NCI-H2029 treated with DMSO at 0.1 percent for 48 hours (cell line): ENCODE measurements at regions not wholly inside any gene's neighbourhood (a gene's known extent, or its start where the extent isn't known, plus 50 kb on each side); places are given as distances from the start of the nearest gene placed in this dataset.
A peak's percentile ranks its signal among the peaks of the same experiment; 100 is the strongest.
"Not testable (repeated sequence)": the region's sequence is repeated elsewhere in the genome, so short reads cannot be mapped to it uniquely, and the experiment has no call there.

ENCODE experiments used
- DNase-seq: peaks from one replicate; lab custom pipeline; 2025; lab: John Stamatoyannopoulos, UW

DNA sequence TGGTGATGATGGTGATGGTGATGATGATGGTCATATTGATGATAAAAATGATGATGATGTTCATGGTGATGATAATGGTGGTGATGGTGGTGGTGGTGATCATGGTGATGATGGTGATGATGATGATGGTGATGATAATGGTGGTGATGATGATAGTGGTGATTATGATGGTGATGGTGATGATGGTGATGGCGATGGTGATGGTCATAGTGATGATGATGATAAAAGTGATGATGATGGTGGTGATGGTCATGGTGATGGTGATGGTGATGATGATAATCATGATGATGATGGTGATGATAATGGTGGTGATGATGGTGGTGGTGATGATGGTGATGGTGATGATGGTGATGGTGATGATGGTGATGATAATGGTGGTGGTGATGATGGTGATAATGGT lies 478.7 kb downstream of the TYW1 start:
- DNase-seq = no peak

DNA sequence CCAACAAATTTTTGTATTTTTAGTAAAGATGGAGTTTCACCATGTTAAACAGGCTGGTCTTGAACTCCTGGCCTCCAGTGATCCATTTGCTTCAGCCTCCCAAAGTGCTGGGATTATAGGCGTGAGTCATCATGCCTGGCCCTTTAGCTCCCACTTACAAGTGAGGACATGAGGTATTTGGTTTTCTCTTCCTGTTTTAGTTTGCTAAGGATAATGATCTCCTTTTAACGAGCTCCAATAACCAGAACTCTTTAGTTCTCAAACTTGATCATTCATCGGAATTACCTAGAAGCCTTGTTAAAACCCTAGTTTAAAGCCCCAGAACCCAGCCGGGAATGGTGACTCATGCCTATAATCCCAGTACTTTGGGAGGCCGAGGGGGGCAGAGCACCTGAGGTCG lies 481.4 kb downstream of the TYW1 start:
- no peak for DNase-seq

DNA sequence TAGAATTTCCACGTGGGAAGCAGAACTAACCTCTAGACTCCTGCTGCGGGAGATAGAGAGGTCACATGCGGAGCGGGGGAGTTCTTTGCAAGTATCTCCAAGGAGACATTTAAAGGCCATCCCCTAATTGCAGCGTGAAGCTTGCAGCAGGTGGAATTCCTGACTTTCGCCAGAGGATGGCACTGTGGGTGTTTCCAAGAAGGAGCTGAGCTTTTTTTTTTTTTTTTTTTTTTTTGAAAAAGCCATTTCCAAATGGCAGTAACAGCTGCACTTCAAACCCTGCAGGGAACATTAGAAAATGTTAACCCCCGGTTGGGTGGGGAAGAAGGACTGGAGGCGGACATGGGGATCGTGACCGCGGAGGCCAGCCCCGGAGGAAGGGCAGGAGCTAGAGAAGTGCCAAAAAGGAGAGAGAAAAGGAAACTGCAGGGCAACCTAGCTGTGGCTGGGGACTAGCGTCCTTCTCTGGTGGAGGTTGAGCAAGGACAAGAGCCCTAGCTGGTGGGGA lies 487.7 kb downstream of the TYW1 start:
- peak; percentile 47 for DNase-seq

DNA sequence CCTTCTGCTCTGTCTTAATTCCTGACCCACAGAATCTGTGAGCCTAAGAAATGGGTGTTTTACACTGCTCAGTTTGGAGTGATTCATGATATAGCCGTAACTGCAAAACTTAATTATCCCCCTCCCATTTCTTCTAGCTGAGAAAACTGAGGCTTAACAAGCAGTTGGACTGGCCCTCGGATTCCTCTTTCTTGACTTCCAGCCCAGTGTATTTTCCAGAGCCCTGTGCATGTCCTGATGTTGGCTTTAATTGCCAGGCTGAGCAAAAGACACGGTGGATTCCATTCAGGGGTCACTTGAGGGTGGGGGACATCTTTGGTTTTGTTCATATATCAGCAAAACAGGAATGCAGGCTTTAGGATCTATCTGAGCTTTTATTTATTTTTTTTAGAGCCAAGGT lies 489.8 kb downstream of the TYW1 start:
- DNase-seq = no peak

DNA sequence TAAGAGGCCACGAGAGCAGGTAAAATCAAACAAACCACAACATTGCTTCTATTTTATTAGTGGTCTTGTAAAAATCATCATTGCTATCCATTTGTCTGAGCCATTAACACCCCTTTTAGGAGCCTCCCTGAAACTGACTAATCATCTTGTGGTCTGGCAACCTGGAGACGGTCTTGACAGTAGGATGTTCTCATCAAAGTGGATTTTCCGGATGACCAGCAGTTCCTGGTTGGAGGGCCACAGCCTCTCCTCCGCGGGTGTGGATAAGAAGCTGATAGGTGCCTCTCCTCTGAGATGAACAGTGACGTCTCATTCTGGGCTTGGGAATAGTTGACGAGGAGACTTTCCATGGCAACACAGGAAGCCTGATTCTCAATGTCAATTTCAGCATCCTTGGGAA lies 490.7 kb downstream of the TYW1 start:
- DNase-seq = no peak

DNA sequence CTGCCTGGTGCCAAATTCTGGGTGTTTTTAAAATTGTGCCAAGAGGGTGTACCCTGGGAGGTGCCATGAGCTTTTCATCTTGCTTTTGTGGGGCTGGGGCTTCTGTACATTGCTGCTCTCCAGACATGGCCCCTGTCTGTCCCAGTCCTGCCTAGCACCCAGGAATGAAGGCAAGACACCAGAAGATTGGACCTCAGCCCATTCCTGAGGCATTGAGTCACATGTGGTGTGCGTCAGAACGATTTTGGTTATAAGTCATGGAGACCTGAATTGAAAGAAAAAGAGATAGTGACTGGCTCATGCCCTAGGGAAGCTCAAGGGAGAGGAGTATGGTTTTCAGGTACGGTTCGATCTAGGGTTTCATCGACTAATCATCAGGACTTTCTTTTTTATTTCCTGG lies 493.2 kb downstream of the TYW1 start:
- no peak for DNase-seq

DNA sequence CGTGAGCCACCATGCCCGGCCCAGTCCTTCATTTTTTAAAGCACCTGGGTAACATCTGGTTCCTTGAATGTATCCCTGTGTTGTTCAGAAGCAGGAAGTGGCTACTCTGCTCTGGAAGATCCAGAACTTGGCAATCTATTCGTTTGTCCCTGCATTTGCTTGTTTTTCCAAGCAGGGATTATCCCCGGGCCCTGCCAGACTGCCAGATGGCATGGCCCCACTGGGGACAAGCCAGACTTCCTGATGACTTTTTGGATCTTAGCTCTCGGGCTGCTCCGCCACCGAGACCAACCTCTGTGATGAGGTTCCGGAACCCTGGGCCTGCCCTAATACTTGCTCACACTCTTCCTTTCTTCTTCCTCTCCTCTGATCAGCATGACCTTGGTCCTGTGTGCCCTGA lies 496.7 kb downstream of the TYW1 start:
- DNase-seq = no peak

DNA sequence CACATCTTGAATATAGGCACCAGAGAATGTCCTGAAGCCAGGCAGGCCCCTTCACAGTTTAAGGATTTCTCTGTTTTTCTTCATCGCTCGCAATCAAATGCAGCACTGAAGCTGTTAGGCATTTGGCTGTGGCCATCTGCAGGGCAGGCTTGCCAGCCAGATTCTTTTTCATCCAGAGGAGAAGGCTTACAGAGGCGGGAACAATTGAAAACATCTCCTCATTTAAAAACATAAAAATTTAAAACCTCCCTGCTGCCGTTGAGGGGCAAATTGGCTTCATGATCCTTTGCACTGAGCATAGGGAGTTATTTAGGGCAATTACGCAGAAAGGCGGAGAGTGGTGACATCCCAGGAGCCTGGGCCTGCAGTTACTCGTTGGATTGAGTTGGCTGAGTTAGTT lies 500.0 kb downstream of the TYW1 start:
- no peak for DNase-seq

DNA sequence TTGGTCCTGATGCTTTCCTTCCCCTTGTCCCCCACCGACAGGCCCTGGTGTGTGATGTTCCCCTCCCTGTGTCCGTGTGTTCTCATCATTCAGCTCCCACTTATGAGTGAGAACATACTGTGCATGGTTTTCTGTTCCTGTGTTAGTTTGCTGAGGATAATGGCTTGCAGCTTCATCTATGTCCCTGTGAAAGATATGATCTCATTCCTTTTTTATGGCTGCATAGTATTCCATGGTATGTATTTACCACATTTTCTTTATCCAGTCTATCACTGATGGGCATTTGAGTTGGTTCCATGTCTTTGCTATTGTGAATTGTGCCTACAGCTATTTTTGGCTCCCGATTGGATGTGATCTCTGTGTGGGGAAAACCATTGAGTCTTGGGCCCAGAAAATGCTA lies 501.3 kb downstream of the TYW1 start:
- DNase-seq = not testable (repeated sequence)

DNA sequence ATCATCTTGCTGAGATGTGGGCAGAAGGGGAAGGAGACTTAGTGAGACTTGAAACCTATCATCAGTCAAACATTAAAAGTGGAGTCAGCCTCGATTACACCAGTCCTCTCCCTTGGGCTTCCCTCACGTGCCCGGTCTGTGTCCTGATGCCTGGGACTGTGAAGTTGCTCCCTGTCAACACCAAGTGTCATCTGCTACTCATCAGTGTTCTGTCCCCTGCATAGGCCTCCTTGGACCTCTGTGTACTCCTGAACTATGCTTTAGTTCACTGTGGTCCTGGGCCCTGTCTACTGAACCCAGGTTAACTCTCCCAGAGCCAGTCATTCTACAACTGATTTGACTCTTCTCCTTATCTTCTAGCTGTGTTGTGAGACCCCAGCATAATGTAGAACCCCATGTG lies 506.3 kb downstream of the TYW1 start:
- no peak for DNase-seq

DNA sequence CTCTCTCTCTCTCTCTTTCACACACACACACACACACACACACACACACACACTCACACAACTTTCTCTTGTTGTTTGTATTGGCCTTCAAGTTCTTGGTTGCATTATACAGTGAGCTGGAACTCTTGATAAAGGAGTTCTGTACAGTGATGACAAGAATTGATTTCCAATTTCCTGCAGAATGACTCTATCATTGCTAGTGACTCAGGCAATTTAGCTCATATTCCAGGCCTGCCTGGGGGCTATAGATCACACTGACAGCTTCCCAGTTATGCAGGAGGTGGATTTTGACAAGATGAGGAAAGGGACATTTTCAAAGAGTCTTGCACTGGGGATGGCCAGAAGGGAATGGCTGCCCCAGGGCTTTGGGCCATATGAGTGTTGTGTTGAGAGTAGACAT lies 508.8 kb downstream of the TYW1 start:
- DNase-seq = no peak

DNA sequence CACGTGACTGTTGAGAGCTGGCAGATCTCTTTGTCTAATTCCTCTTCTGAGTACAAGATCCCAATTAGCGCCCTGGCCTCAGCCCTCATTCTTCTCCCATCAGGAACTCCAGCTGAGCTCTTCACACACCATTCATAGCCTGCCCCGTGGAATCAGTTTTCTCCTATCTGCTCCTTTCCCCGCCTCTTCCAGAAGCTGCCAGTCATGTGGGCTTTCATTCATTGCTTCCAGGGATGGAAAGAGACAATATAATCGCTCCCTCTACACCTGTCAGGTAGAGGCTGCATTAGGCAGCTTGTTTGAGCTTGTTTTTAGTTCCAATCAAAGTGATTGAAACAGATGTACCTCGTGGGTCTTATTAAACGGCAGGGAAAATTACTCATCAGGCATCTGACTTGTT lies 515.8 kb downstream of the TYW1 start:
- no peak for DNase-seq

DNA sequence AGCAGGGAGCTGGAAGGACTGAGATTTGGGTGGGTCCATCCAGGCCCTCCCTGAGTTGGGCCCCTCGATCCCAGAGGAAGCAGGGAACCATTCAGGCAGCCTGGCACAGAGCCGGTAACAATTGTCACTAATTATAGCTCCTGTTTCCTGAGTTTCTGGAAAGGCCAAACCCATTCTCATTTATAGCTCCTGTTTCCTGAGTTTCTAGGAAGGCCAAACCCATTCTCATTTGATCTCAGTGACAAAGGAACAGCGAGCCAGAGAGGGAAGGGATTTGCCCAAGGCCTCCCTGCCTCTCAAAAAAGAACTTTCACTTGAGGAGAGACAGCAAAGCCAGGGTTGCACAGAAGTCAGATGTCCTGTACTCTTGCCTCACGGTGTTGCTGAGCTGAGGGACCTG lies 521.9 kb downstream of the TYW1 start:
- DNase-seq = peak; percentile 4

DNA sequence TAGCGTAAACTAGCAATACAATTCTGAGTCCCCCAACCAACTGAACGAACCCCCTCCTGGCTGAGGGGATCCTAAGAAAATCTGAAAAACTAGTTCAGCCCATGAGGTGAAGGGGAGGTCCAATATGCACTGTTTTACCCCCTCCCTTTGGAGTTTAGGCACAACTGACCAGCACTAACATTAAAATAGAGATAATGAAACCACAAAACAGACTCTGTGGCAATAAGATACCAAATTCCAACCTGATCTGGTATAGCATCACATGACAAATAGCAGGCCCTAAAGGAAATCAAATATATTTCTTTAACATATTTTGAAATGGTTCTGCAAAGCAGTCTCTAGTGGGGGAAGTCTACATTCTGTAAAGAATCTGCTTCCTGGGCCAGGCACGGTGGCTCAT lies 522.5 kb downstream of the TYW1 start:
- no peak for DNase-seq

DNA sequence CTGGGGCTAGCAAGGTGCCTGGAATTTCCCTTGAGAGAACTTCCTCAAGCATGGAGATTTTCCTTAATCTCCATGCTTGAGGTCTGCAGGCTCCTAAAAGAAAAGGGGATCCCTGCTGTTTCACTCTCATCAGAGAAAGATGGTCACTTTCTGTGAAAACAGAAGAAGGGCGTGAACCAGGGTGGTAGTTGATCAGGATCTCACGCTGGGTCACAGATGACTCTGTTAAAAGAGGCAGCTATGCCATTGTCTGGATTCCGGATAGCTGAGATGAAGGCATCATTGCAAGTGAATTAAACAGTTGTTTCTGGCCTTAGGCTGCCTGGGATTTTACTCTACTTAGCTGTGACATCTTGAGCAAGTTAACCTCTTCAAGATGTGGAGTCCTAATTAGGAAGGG lies 525.9 kb downstream of the TYW1 start:
- no peak for DNase-seq

DNA sequence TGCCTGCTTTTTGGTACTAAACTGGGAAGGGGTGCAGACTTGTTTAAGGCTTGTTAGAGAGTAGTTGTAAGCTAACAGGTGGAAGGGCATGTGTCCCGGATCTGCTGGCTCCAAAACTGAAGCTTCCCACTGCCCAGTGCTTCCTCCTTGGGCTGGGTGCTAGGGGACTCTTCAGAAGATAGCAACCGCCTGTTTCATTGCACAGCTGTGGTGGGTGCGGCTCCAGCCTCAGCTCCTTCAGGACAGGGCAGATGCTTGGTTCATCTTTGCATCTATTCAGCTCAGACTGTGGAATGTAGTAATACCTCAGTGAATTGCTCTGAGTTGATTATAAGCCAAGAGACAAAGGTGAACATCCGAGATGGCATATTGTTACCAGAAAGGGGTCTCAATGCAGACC lies 527.1 kb downstream of the TYW1 start:
- no peak for DNase-seq

DNA sequence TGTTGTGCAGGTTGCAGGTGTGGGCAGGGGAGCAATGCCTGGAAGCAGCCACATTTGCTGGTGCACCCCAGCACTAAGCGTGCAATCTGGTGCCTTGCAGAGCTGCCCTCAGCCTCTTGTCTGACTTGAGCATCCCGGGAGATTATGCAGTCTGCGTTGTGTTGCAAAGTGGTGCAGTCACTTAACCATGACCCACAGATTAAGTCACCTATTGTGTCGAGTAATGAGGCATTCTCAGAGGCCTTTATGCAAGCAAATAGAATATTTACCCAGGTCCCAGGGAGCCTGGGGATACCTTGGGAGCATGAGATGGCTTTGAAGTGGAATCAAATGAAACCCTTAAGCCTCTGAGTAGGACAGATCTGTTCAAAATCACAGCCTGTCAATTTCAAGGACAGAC lies 529.0 kb downstream of the TYW1 start:
- DNase-seq = no peak

DNA sequence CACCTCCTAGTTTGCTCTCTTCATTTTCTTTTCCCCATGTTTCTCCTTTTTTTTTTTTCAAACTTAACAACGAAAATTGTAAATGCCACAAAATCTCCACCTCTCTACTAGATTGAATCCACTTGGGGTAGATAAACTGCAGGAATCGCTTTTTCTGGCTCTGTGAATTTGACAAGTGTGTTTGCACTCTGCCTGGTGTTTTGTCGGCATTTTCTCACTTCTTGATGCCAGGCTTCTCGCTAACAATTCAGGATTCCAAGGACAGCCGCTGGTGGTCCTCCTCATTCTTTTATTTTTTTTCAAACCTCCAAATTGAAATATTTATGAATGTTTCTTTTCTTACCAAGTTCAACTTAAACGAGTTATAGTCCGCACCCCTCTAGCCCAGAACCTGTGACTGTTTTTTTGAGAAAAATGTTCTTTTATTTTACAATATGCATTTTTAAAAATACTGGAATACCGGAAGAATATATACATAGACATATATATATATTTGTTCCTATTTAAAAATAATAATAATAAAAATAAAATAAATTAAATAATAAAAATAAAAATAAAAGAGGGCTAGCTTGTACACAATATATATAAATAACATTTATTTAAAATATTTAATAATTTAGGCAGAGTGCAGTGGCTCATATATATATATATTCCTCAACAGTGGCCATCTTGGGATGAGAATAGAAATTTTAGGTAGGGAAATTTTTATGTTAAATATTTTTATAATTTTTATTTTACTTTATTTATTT lies 538.8 kb downstream of the TYW1 start:
- DNase-seq = no peak

DNA sequence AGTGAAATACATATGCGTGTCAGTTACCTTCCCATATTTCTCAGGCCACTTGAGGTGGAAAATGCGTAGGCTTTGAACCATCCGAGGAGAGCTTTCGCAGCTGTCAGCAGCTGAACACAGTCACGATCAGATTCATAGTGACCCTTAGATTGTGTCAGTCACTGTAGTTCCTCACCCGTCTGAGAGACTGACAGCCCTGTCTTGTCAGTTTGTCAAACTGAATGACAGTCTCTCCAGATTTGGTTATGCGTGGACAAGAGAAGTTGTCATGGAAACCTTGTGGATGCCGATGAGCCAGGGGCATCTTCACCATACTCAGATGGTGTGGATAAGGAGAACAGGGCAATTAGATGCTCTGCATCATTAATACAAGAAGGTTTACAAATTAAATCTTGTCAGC lies 546.3 kb downstream of the TYW1 start:
- no peak for DNase-seq

DNA sequence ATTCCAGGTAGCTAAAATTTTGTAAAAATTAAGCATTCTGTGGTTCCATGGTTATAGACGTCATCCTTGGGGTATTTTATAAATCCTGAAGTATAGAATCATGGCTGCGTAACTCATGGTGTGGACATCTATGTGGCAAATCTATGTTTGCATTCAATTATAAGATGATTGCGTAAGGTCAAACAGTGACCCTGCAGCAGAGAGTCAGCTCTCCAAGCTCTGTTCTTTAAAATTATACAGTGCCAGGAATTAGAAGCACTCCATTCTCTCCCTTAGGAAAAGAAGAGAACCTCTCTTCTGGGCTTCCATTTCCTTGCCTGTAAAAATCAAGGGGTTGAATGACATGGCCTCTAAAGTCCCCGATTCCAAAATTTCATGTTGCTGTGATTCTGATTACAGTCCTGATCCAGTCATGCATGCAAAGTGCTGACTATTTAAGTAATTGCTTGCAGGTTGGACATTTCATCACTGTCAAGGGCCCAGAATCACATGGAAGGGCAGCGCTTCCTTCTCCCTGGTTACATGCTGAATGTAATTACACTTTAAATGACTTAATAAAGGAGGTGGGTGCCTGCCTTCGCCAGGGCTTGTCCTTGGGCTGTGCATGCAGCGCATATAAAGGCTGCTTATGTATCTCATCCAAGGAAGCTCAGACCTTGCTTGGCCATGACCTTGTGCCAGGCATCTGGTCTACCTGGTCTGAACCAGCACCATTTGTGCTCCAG lies 550.7 kb downstream of the TYW1 start:
- DNase-seq = no peak

DNA sequence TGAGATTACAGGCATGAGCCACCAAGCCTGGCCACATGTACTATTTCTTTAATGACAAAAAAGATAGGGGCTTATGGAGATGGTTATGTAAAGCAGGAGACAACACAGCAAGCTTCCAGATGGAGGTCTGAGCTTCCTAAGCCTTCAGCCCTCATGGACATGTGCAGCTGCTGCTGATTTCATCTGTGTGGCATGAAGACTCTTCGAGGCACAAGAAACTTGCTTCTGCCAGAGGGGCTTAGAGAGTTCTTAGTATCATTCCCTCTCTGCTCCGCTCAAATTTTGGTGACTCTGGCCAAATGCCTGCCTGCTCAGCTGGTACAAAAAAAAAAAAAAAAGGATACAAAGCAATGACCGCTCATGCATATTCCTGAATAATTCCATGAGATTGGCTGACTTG lies 552.5 kb downstream of the TYW1 start:
- no peak for DNase-seq

DNA sequence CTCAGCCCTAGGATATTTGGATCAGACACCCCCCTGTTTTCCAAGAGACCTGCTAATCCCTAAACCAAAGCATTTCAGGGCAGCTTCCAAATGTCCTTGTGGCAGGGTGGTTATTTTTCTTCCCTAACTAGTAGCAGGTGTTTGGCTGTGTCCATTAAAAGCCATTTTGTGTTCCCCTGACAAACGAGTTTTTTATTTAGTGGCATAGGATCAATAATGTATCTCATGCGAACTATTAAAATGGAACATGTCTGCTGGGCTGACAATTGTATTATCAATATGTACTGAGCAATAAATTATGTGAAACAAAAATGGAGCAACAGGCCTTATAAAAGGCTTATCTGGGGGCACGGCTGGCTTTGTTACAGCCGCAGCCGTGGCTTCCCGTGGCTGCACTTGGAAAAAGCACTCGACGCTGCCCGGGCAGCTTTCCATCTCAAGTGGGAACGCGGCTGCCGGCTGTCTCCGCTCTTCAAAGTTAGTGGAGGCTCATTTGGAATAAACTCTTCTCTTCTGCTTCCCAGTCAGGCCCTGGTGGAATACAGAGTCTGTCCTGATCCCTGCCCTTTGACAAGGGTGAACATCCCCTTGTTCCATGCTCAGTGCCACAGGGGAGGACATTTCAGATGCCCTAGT lies 554.3 kb downstream of the TYW1 start:
- no peak for DNase-seq

DNA sequence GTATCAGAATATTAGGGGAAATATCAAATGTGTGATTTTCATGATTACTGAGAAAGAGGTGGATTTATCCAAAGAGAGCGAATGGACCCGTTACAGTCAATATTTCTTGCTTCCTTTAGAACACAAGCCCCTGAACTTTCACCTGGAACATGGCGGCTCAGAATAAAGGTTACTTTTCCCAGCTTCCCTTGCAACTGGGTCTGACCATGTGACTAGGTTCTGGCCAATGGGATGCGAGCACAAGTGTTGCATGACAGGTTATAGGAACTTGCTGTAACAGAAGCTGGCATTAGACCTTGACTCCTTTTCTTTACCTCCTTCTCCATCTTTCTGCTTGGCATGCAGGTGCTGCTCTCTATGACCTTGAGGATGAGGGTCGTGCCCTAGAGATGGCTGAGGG lies 556.1 kb downstream of the TYW1 start:
- no peak for DNase-seq
